Thyroid gland (tissue), 4 donors: ENCODE measurements at regions not wholly inside any gene's neighbourhood (a gene's known extent, or its start where the extent isn't known, plus 50 kb on each side); places are given as distances from the start of the nearest gene placed in this dataset.

Experiments used
- CTCF ChIP-seq, 6 experiments: fragments of 200-600 bp in 3 of 6; fragments of 450-650 bp in 3 of 6; sonication (generic) in 3 of 6; IDR thresholded peaks; one replicate each; pipeline ENCODE4 v1.5.1; 2016 to 2019; ENCODE audit warnings: antibody characterized with exemption in 6 of 6, mild to moderate bottlenecking in 2 of 6, inconsistent platforms in 1 of 6, moderate library complexity in 1 of 6
- POLR2A ChIP-seq, 2 donors: fragments of 450-650 bp; IDR thresholded peaks; one replicate each; pipeline ENCODE4 v1.6.1; 2017; ENCODE audit warnings: antibody characterized with exemption in 2 of 2, mild to moderate bottlenecking in 2 of 2, moderate library complexity in 1 of 2

GRCh38 chr15:94041746-94042145 lies 189.6 kb upstream of the MCTP2 start:
- TF ChIP-seq CTCF (IDR thresholded peaks at IDR 0.05): no peak
- TF ChIP-seq POLR2A (IDR thresholded peaks at IDR 0.05): no peak
